GM23338 (cell line): ENCODE measurements at regions not wholly inside any gene's neighbourhood (a gene's known extent, or its start where the extent isn't known, plus 50 kb on each side); places are given as distances from the start of the nearest gene placed in this dataset.

Experiments used
- ATAC-seq: fragments of 200-7000 bp; cut with Tn5 transposase; 3 replicates; pipeline ENCODE4 v1.9.1; 2020
- DNase-seq: peaks from one replicate; pipeline ENCODE4 v3.0.0-alpha.2; 2015; ENCODE audit warnings: low spot score
- H2AFZ ChIP-seq: fragments of 200-600 bp; sonication (generic); 2 replicates; pipeline ENCODE4 v1.8.0; 2016; ENCODE audit warnings: antibody characterized with exemption, mild to moderate bottlenecking, moderate library complexity
- H3F3A ChIP-seq: fragments of 200-600 bp; sonication (generic); replicated peaks from 2 replicates; pipeline ENCODE4 v1.8.0; 2017; ENCODE audit warnings: antibody characterized with exemption, mixed run types, low read depth
- H3K27ac ChIP-seq: fragments of 200-600 bp; sonication (generic); 2 replicates; pipeline ENCODE4 v1.6.1; 2016; ENCODE audit warnings: low read depth
- H3K27me3 ChIP-seq: fragments of 200-600 bp; sonication (generic); 2 replicates; pipeline ENCODE4 v1.8.0; 2016; ENCODE audit warnings: mild to moderate bottlenecking, mixed run types, moderate library complexity; ENCODE audit not compliant: insufficient read depth
- H3K36me3 ChIP-seq: fragments of 200-600 bp; sonication (generic); 2 replicates; pipeline ENCODE4 v1.8.0; 2016; ENCODE audit warnings: mild to moderate bottlenecking; ENCODE audit not compliant: insufficient read depth
- H3K4me1 ChIP-seq: fragments of 200-600 bp; sonication (generic); 2 replicates; pipeline ENCODE4 v1.8.0; 2016; ENCODE audit warnings: mild to moderate bottlenecking, moderate library complexity; ENCODE audit not compliant: insufficient read depth
- H3K4me2 ChIP-seq: fragments of 200-600 bp; sonication (generic); 2 replicates; pipeline ENCODE4 v1.7.1; 2017; ENCODE audit warnings: mixed run types
- H3K4me3 ChIP-seq: fragments of 200-600 bp; sonication (generic); 2 replicates; pipeline ENCODE4 v1.6.1; 2016; ENCODE audit warnings: mixed run types
- H3K79me2 ChIP-seq: fragments of 200-600 bp; sonication (generic); replicated peaks from 2 replicates; pipeline ENCODE4 v1.8.0; 2017; ENCODE audit warnings: mild to moderate bottlenecking; ENCODE audit not compliant: insufficient read depth
- H3K9me2 ChIP-seq: fragments of 200-600 bp; sonication (generic); 2 replicates; pipeline ENCODE4 v1.8.0; 2017; ENCODE audit not compliant: insufficient read depth
- H4K20me1 ChIP-seq: fragments of 200-600 bp; sonication (generic); replicated peaks from 2 replicates; pipeline ENCODE4 v1.8.0; 2017; ENCODE audit warnings: mild to moderate bottlenecking; ENCODE audit not compliant: insufficient read depth
- H3K27ac Mint-ChIP-seq: 2 replicates; pipeline ENCODE4 v1.8.0; 2020; ENCODE audit warnings: inconsistent platforms, mild to moderate bottlenecking, moderate library complexity, mixed read lengths
- H3K27me3 Mint-ChIP-seq: 3 replicates; pipeline ENCODE4 v1.8.0; 2022; ENCODE audit warnings: low read depth, mild to moderate bottlenecking, moderate library complexity, mixed read lengths, inconsistent platforms; ENCODE audit not compliant: insufficient read depth, poor library complexity
- H3K36me3 Mint-ChIP-seq: 3 replicates; pipeline ENCODE4 v1.8.0; 2021; ENCODE audit warnings: low read depth, mild to moderate bottlenecking, inconsistent platforms, moderate library complexity, mixed read lengths
- H3K4me1 Mint-ChIP-seq: 3 replicates; pipeline ENCODE4 v1.8.0; 2020; ENCODE audit warnings: mild to moderate bottlenecking, inconsistent platforms, mixed read lengths
- H3K4me3 Mint-ChIP-seq: 3 replicates; pipeline ENCODE4 v1.8.0; 2021; ENCODE audit warnings: moderate library complexity, mild to moderate bottlenecking, inconsistent platforms, mixed read lengths
- H3K9me3 Mint-ChIP-seq: 3 replicates; pipeline ENCODE4 v1.8.0; 2020; ENCODE audit warnings: moderate library complexity, mild to moderate bottlenecking, inconsistent platforms, mixed read lengths
- CREB1 ChIP-seq: fragments of 250-450 bp; sonication (Bioruptor Pico); IDR thresholded peaks from 2 replicates; pipeline ENCODE4 v1.5.0; 2020; ENCODE audit warnings: low read depth, mild to moderate bottlenecking, moderate library complexity
- EZH2 ChIP-seq: fragments of 200-600 bp; sonication (generic); IDR thresholded peaks from one replicate; pipeline ENCODE4 v1.8.0; 2017; ENCODE audit warnings: antibody characterized with exemption, mild to moderate bottlenecking, low read depth; ENCODE audit not compliant: unreplicated experiment
- EZH2phosphoT487 ChIP-seq: fragments of 200-600 bp; sonication (generic); IDR thresholded peaks from one replicate; pipeline ENCODE4 v1.8.1; 2018; ENCODE audit warnings: antibody characterized with exemption; ENCODE audit not compliant: unreplicated experiment
- JUNB ChIP-seq: IDR thresholded peaks from one replicate; pipeline ENCODE4 v1.6.1; 2016; ENCODE audit warnings: antibody characterized with exemption; ENCODE audit not compliant: unreplicated experiment
- NANOG ChIP-seq: IDR thresholded peaks from 2 replicates; pipeline ENCODE4 v1.6.1; 2016; ENCODE audit warnings: antibody characterized with exemption, borderline replicate concordance
- STAT1 ChIP-seq: IDR thresholded peaks from one replicate; pipeline ENCODE4 v1.6.1; 2016; ENCODE audit warnings: antibody characterized with exemption; ENCODE audit not compliant: unreplicated experiment
- ZNF331 ChIP-seq: fragments of 250-450 bp; sonication (Bioruptor Pico); IDR thresholded peaks from 2 replicates; pipeline ENCODE4 v1.5.0; 2020; ENCODE audit warnings: low read depth, mild to moderate bottlenecking, moderate library complexity
- TF ChIP-seq, protein P1 (sequence below): IDR thresholded peaks from one replicate; pipeline ENCODE4 v1.6.1; 2018; ENCODE audit warnings: antibody characterized with exemption; ENCODE audit not compliant: unreplicated experiment
- TF ChIP-seq, protein P2 (sequence below): IDR thresholded peaks from 2 replicates; pipeline ENCODE4 v1.6.1; 2016; ENCODE audit warnings: antibody characterized with exemption

DNA sequence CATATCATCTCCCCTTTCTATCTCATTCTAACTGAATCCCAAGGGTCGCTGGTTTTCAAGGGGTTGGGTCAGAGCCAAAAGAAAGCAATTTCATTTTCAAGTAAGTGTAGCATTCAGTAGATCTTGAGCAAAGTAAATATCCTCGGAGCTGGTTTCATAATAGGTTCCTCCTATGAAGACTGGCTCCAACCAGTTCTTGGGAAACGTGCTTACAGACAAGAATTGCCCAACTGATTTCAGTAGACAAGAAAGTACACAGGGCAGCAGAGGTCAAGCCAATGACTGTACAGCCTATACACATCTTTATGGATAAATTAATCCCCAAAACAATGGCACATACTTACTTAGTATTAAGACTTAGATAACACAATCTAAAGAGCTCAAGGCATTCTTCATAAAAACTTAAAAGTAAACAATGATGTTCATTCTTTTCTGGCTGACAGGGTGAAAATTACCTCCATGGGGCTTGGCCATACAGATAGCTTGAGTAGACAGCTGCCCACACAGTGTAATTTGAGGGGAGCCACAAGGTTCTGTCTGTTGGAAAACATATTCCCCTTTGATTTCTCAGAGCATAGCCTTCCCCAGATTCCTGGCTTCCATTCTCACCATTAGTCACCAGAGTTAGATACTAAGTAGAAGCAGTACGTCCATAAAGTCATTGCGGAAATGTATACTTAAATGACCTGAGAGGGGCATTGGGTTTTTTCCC, 163.9 kb downstream of the ARRDC3 start (continued):
- TF ChIP-seq, protein P1, sequence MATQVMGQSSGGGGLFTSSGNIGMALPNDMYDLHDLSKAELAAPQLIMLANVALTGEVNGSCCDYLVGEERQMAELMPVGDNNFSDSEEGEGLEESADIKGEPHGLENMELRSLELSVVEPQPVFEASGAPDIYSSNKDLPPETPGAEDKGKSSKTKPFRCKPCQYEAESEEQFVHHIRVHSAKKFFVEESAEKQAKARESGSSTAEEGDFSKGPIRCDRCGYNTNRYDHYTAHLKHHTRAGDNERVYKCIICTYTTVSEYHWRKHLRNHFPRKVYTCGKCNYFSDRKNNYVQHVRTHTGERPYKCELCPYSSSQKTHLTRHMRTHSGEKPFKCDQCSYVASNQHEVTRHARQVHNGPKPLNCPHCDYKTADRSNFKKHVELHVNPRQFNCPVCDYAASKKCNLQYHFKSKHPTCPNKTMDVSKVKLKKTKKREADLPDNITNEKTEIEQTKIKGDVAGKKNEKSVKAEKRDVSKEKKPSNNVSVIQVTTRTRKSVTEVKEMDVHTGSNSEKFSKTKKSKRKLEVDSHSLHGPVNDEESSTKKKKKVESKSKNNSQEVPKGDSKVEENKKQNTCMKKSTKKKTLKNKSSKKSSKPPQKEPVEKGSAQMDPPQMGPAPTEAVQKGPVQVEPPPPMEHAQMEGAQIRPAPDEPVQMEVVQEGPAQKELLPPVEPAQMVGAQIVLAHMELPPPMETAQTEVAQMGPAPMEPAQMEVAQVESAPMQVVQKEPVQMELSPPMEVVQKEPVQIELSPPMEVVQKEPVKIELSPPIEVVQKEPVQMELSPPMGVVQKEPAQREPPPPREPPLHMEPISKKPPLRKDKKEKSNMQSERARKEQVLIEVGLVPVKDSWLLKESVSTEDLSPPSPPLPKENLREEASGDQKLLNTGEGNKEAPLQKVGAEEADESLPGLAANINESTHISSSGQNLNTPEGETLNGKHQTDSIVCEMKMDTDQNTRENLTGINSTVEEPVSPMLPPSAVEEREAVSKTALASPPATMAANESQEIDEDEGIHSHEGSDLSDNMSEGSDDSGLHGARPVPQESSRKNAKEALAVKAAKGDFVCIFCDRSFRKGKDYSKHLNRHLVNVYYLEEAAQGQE, result no peak
- TF ChIP-seq ZNF331, result no peak
- TF ChIP-seq STAT1, result no peak
- TF ChIP-seq EZH2, result no peak

DNA sequence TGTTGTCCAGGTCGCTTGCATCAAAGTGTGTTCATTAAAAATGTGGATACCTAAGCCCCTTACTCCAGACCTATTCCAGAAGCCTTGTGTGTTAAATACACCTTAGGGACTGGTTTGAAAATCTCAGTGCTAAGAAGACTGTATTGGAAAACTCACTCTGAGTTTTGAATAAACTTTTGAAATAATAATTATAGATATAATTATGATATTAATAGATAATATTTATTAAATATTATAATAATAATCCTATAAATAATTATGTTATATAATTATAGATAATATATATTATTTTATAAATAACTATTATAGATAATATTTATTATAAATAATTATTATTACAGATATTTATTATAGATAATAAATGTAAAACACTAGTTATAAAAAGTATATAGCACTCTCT, 165.3 kb downstream of the ARRDC3 start:
- Histone ChIP-seq H3K79me2 (no peaks in the 10 kb centered on the region), H3K4me3 (no peak overlapping the region), H3K4me2 (no peak overlapping the region), H3K4me1 (no peaks in the 10 kb centered on the region), H4K20me1 (no peaks in the 10 kb centered on the region), H3K27ac (no peak overlapping the region), H2AFZ (no peak overlapping the region), H3F3A (no peaks in the 10 kb centered on the region), H3K36me3 (no peaks in the 10 kb centered on the region), H3K9me2 (peaks cover 14% of the 10 kb centered on the region; the same call in 1 of the 2 replicates), H3K27me3 (no peaks in the 10 kb centered on the region)
- TF ChIP-seq EZH2phosphoT487 (no peak), NANOG (no peak), JUNB (no peak), CREB1 (no peak)
- TF ChIP-seq, protein P2, sequence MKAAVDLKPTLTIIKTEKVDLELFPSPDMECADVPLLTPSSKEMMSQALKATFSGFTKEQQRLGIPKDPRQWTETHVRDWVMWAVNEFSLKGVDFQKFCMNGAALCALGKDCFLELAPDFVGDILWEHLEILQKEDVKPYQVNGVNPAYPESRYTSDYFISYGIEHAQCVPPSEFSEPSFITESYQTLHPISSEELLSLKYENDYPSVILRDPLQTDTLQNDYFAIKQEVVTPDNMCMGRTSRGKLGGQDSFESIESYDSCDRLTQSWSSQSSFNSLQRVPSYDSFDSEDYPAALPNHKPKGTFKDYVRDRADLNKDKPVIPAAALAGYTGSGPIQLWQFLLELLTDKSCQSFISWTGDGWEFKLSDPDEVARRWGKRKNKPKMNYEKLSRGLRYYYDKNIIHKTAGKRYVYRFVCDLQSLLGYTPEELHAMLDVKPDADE, result no peak
- TF ChIP-seq, protein P1, result no peak
- ATAC-seq (no peak), DNase-seq (no peak)
- no peak overlapping the region for H3K27ac Mint-ChIP-seq
- H3K36me3 Mint-ChIP-seq, result no peaks in the 10 kb centered on the region
- no peak overlapping the region for H3K4me3 Mint-ChIP-seq
- H3K27me3 Mint-ChIP-seq, result no peaks in the 10 kb centered on the region
- no peaks in the 10 kb centered on the region; the same call in 2 of the 3 replicates for H3K9me3 Mint-ChIP-seq
- H3K4me1 Mint-ChIP-seq, result peaks cover 3% of the 10 kb centered on the region; the same call in 2 of the 3 replicates
